GM21576 (cell line): ENCODE measurements at regions not wholly inside any gene's neighbourhood (a gene's known extent, or its start where the extent isn't known, plus 50 kb on each side); places are given as distances from the start of the nearest gene placed in this dataset.

Experiments used
- ATAC-seq: cut with Tn5 transposase; IDR thresholded peaks from one replicate; pipeline ENCODE4 v1.9.1; 2021; ENCODE audit warnings: mild to moderate bottlenecking, moderate library complexity; ENCODE audit not compliant: unreplicated experiment

DNA sequence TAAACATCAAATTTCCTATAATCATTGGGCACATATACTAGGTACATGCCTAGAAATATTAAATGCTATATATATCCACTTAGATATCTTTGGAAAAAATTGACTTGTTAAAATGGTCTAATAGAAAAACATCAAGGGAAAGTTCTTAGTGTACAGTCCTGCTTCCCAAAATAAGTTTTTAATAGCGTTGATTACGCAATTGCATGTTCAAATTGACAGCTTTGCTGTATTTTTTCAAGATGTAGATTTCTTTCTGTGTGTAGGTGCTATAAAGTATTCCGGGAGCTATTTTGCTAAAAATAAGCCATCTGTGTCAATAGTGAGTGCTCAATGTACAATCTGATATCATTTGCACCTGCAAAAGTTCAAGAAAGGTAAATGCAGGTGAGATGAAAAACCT, 463.9 kb upstream of the ATP2B1 start:
- no peak for ATAC-seq

DNA sequence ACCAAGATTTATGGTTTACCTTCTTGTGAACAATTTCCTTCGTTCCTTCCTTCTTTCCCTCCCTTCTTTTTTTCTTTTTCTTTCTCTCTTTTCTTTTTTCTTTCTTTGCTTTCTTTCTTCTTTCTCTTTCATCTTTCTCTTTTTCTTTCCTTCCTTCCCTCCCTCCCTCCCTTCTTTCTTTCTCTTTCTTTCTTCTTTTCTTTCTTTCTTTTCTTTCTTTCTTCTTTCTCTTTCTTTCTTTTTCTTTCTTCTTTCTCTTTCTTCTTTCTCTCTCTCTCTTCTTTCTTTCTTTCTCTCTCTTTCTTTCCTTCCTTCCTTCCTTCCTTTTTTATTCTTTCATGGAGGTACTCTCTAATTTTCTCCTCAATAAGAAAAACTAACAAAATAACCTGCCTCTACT, 462.1 kb upstream of the ATP2B1 start:
- no peak for ATAC-seq

GRCh38 chr12:90167518-90168208, 459.0 kb upstream of the ATP2B1 start:
- ATAC-seq, result no peak

- ATAC-seq, result no peak
Measured at GRCh38 chr12:90166671-90167070, 458.0 kb upstream of the ATP2B1 start.

GRCh38 chr12:90166012-90166411, 457.4 kb upstream of the ATP2B1 start:
- ATAC-seq, result no peak

DNA sequence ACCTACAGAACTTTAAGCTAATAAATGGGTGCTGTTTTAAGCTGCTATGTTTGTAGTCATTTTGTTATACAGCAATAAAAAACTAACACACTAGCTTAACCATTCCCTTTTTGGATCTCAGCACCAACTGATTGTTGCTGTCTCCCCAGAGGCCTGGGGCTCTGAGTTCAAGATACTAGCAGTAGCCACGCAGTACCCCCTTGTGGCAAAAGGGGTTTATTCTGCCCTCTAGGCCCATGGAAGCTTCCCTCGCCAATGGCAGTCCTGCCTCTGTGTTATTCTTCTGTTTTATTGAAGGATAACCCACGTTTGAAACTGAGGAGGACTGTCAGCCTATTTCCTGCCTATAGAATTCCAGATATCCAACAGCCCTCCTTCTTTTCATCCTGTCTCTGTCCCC, 455.3 kb upstream of the ATP2B1 start:
- ATAC-seq, result no peak

DNA sequence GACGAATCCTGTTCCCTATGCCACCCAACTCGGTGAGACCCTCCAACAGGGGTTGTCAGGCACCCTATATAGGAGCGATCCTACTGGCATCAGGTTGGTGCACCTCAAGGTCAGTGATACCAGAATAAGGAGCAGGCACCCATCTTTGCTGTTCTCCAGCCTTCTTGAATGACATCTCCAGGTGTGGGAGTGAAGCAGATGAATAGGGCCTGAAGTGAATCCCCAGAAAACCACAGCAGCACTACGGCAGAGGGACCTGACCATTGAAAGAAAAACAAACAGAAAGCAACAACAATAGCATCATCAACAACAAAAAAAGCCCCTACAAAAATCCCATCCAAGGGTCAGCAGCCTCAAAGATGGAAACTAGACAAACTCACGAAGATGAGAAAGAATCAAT, 445.2 kb upstream of the ATP2B1 start:
- ATAC-seq, result no peak

DNA sequence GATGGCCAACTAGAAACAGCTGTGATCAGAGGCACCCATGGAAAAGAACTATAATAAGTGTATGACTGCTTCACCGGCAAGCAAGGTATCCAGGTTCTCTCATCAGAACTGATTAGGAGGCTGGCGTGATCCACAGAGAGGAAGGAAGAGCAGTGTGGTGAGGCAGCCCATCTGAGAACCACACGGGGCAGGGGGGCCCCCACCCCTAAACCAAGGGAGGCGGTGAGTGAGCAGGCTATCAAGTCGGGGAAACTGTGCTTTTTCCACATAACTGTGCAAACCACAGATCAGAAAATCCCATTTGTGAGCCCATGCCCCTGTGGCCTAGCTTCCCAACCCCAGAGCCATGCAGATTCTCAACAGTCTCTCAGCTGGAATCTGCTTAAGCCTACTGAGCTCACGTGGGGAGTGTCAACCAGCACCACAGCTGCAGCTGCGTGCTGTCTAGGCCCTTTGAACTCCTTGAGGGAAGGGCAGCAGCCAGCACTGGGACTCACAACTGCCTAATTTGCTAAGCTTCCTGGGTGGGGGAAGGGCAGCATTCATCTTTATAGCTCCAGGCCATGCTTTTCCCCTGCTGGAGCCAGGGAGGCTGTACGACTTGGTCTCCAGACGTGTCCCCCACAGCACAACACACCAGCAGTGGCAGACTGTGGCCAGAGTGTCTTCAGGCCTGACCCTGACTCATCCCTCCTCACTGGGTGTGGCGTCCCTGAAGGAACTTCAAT, 444.4 kb upstream of the ATP2B1 start:
- no peak for ATAC-seq

- ATAC-seq, result no peak
Measured at GRCh38 chr12:90151491-90152015, 442.9 kb upstream of the ATP2B1 start.

DNA sequence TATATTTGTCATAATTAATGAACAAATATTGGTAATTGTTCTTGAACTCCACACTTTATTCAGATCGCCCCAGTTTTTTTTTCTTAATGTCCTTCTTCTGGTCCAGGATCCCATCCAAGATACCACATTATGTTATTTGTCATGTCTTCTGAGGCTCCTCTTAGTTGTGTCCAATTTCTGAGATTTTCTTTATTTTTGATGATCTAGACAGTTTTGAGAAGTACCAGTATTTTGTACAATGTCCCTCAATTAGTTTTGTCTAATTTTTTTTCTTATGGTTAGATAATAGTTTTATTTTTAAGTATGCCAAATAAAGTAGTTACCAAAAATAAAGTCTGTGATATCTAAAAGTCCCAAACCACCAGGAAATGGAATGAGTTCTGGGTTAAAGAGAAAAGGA, 440.8 kb upstream of the ATP2B1 start:
- ATAC-seq, result no peak

GRCh38 chr12:90129366-90130030, 420.9 kb upstream of the ATP2B1 start:
- ATAC-seq, result no peak

DNA sequence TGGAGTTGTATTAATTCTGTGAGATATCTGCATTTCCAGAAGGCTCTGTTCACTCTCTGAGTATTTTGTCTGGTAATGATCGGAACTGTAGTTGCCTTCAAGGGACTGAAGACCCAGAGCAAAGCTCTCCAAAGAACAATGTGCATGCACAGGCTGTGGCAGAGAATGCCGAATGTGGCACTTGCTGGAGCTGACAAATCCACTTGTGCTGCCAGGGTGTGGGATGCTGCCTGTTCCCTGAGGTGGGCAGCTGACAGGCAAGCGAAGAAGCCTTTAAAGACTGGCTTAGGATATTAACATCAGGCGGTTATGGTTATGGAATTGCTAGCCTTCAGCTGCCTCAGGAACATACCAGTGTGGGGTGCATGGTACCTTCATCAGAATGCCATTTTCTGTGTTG, 419.9 kb upstream of the ATP2B1 start:
- ATAC-seq, result no peak

- no peak for ATAC-seq
Measured at GRCh38 chr12:90126125-90126524, 417.5 kb upstream of the ATP2B1 start.

DNA sequence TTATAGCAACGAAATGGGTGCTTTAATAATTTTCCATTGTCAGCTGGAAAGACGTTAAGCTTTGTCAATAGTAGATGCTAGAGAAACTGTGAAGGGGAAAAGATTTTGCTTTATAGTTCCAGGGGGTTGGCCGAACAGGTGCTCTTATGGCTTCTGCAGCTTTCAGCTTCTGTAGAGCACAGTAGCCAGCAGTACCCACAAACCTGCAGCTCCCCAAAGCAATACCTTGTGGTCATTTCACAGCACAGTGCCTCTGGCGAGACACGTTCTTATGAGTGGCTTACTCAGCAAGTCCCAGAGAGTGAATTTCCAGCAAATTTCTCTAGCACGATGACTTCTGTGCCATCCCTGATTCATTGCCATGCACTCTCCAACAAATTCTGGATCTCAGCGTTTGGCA, 416.3 kb upstream of the ATP2B1 start:
- no peak for ATAC-seq

DNA sequence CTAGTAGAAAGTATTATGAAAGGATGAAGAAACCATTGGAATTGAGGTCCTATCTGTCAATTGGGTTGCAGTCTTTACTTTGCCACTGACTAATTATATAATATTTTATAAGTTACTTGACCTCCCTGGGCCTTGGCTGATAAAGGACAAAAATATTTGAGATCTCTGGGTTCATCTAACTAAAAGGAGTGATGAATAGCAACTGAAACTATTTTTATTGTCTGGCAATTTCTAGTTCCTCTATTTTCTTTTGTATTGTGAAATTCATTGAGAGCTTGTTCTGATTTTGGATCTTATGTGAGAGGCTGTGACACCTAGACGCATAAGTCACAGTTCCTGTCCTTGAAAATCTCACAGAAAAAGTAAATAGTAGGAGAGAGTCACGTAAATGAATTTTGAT, 415.7 kb upstream of the ATP2B1 start:
- no peak for ATAC-seq

DNA sequence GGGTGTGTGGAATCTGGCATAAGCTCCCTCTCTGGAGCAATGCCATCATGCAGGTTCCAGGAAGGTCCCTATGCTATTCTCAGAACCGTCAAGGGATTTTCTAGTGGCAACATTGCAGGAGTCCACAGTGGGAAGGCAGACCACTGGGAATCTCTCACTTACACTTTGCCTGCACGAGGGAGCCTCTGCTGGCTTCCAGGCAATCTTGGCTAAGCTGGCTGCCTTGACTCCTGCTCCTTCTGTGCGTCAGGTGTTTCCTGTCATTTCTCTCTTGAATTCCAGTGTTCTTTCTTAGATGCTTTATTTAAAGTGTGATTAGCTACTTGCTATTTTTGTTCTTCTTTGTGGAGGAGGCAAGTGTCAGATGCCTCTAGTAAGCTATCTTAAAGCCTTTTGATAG, 414.0 kb upstream of the ATP2B1 start:
- no peak for ATAC-seq

GRCh38 chr12:90120627-90121026, 412.0 kb upstream of the ATP2B1 start:
- no peak for ATAC-seq

DNA sequence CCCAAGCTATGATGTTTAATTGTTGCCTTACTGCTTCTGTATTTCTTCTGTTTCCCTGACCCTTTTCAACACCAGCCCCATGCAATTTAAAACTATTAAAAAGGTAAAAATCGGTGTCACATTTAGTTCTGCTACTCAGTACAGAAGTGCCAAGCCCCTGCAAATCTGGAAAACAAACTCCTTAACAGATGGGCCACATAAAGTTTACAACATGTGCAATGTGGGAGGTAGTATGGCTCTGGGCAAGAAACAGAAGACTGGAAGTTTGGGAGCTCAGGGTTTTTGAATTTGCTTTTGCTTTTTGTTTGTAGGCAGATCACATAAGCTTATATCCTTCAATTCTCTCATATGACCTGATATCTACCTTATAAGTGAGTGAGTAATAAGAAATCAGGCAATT, 404.0 kb upstream of the ATP2B1 start:
- ATAC-seq, result no peak

DNA sequence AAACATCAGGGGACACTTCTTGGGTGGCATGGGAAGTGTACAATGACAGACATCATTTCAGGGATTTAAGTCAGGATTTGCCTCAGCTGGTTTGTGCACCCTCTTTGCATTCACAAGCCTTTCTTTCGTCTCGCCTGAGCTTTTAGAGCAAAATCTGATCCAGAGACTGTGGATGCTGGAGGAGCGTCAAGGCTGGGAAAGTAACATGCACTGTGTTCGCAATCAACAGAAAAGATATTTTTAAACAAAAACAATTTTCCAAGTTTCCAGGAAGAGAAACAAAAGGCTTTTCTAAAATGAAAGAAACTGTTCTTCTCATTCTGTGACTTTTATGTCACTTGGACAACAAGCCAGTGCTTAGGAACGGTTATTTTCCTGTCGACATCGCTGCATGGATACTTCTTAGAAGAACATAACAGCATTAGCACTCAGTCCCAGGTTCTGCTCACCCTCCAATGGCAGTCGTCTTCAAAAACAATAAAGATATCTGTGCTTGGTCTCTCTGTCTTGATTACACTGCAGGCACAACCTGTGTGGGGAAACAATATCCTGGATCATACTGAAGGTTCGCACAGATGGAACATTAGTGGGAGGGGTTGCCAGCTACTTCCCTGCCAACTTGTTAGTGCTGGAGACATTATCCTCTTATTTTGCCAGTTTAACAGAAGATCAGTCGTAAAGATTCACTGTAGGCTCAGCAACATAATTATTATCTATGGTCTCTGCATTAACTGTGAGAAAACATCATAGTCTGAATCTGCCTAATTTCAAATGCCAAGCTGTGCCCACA, 403.3 kb upstream of the ATP2B1 start:
- no peak for ATAC-seq

DNA sequence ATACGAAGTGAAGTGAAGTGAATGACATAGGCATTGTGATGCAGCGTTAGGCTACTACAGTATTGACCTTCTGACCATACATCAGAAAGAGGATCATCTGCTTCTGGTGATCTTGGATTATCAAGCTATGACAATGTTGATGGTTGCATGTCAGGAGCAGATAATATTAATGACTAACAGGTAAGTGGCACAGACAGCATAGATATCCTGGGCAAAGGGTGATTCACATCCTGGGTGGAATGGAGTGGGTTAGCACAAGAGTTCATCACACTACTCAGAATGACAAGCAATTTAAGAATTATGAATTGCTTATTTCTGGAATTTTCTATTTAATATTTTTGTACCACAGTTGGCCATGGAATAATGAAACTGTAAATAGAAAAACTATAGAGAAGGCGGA, 397.9 kb upstream of the ATP2B1 start:
- no peak for ATAC-seq

- ATAC-seq, result peak; percentile 79
Measured at GRCh38 chr12:90102957-90103652, 394.5 kb upstream of the ATP2B1 start.
